NB4 (cell line): ENCODE measurements at regions not wholly inside any gene's neighbourhood (a gene's known extent, or its start where the extent isn't known, plus 50 kb on each side); places are given as distances from the start of the nearest gene placed in this dataset.

Experiments used
- CTCF ChIP-seq: IDR thresholded peaks from one replicate; pipeline ENCODE4 v1.5.1; 2012; ENCODE audit warnings: low read depth, low read length
- MAX ChIP-seq: IDR thresholded peaks from 2 replicates; pipeline ENCODE4 v1.6.1; 2011; ENCODE audit warnings: low read depth, low read length
- POLR2A ChIP-seq: IDR thresholded peaks from 2 replicates; pipeline ENCODE4 v1.6.1; 2011; ENCODE audit warnings: mild to moderate bottlenecking; ENCODE audit not compliant: insufficient read length; ENCODE audit errors: extremely low read depth

GRCh38 chr3:30170681-30171438 is 435.5 kb upstream of the TGFBR2 start:
- no peak for TF ChIP-seq POLR2A
- TF ChIP-seq CTCF = no peak
- TF ChIP-seq MAX = no peak
